Keratinocyte (primary cell): ENCODE measurements at regions not wholly inside any gene's neighbourhood (a gene's known extent, or its start where the extent isn't known, plus 50 kb on each side); places are given as distances from the start of the nearest gene placed in this dataset.

Experiments
- DNase-seq: peaks from one replicate; pipeline ENCODE4 v3.0.0-alpha.2; 2011; ENCODE audit warnings: low read depth, missing footprints, low spot score
- FAIRE-seq: peaks from 2 replicates; lab custom pipeline; 2011; peaks lifted over from hg19 to GRCh38; lab: Jason Lieb, UNC
- H2AFZ ChIP-seq: 2 replicates; pipeline ENCODE4 v1.6.0; 2012; ENCODE audit warnings: low read length, control low read depth, inconsistent platforms; ENCODE audit not compliant: control insufficient read depth
- H3K27ac ChIP-seq: 2 replicates; pipeline ENCODE4 v1.5.1; 2011; ENCODE audit warnings: low read length; ENCODE audit not compliant: control insufficient read depth, insufficient read depth
- H3K27me3 ChIP-seq: 3 replicates; pipeline ENCODE4 v1.6.0; 2011; ENCODE audit warnings: low read length; ENCODE audit not compliant: control insufficient read depth, insufficient read depth; ENCODE audit errors: extremely low read depth
- H3K36me3 ChIP-seq, 2 experiments: 2 replicates in 1 of 2; 3 replicates in 1 of 2; pipeline ENCODE4 v1.5.1; 2011; ENCODE audit warnings: low read length in 2 of 2, mild to moderate bottlenecking in 1 of 2; ENCODE audit not compliant: control insufficient read depth in 2 of 2, insufficient read depth in 2 of 2; ENCODE audit errors: extremely low read depth in 1 of 2
- H3K4me1 ChIP-seq: 3 replicates; pipeline ENCODE4 v1.5.1; 2011; ENCODE audit warnings: low read length; ENCODE audit not compliant: control insufficient read depth, insufficient read depth; ENCODE audit errors: extremely low read depth
- H3K4me2 ChIP-seq: 3 replicates; pipeline ENCODE4 v1.6.0; 2011; ENCODE audit warnings: low read depth, low read length; ENCODE audit not compliant: control insufficient read depth, insufficient read depth; ENCODE audit errors: extremely low read depth
- H3K4me3 ChIP-seq, 3 experiments: fragments of 200-600 bp in 1 of 3; sonication (generic) in 1 of 3; 2 replicates in 2 of 3; 3 replicates in 1 of 3; pipeline ENCODE4 v1.5.1; 2011 to 2016; ENCODE audit warnings: low read length in 3 of 3, mild to moderate bottlenecking in 3 of 3, control low read depth in 2 of 3, inconsistent platforms in 1 of 3, low read depth in 1 of 3, mixed read lengths in 1 of 3, mixed run types in 1 of 3, moderate library complexity in 1 of 3; ENCODE audit not compliant: control insufficient read depth in 2 of 3, insufficient read depth in 2 of 3; ENCODE audit errors: extremely low read depth in 1 of 3
- H3K79me2 ChIP-seq: 2 replicates; pipeline ENCODE4 v1.6.0; 2012; ENCODE audit warnings: low read length; ENCODE audit not compliant: control insufficient read depth, insufficient read depth
- H3K9ac ChIP-seq: 3 replicates; pipeline ENCODE4 v1.6.0; 2011; ENCODE audit warnings: low read length; ENCODE audit not compliant: control insufficient read depth, insufficient read depth; ENCODE audit errors: extremely low read depth
- H3K9me1 ChIP-seq: 3 replicates; pipeline ENCODE4 v1.6.0; 2011; ENCODE audit warnings: low read length; ENCODE audit not compliant: control insufficient read depth, insufficient read depth; ENCODE audit errors: extremely low read depth
- H3K9me3 ChIP-seq: 2 replicates; pipeline ENCODE4 v1.5.1; 2012; ENCODE audit warnings: low read depth, low read length; ENCODE audit not compliant: control insufficient read depth
- H4K20me1 ChIP-seq: 3 replicates; pipeline ENCODE4 v1.6.0; 2011; ENCODE audit warnings: low read length; ENCODE audit not compliant: control insufficient read depth, insufficient read depth; ENCODE audit errors: extremely low read depth
- EZH2 ChIP-seq: IDR thresholded peaks from one replicate; pipeline ENCODE4 v1.6.1; 2012; ENCODE audit warnings: inconsistent platforms, mild to moderate bottlenecking, low read length, moderate library complexity
- dilution Hi-C: fragments of 300-500 bp; cut with MboI; formaldehyde crosslinking; loops from one replicate; pipeline ENCODE4 v1.7.0; 2020; ENCODE audit warnings: low sequenced_read_pairs; ENCODE audit not compliant: extremely low pct_ligation_motif_present
- TF ChIP-seq, protein P1 (sequence below), 3 experiments: IDR thresholded peaks in 1 of 3; conservative IDR thresholded peaks in 1 of 3; optimal IDR thresholded peaks in 1 of 3; 2 replicates in 2 of 3; 3 replicates in 1 of 3; pipeline versions ENCODE3 to v1.5.1; 2011; ENCODE audit warnings: low read length in 3 of 3, mild to moderate bottlenecking in 3 of 3, moderate library complexity in 2 of 3, control low read depth in 1 of 3, inconsistent platforms in 1 of 3; ENCODE audit not compliant: insufficient read depth in 2 of 3; ENCODE audit errors: extremely low read depth in 1 of 3

DNA sequence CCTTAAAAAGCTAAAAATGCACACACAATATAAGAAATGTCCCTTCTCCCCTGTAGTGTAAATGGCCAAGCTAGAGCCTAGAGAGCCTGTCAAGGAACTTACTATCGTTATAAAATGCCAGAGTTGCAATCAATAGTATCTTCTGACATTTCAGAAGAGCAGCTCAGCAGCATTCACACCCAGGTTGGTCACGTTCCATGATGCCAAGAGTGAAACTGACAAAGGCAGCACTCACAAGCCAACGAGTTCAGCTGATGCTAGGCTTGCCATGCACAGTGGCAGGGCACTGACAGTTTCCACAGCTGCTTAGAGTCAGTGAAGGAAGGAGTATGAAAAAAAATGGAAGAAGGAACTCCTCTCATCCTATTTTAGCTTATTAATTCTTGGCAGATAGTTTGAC lies 331.4 kb upstream of the CCDC54 start:
- H2AFZ ChIP-seq: no peak overlapping the region
- dilution Hi-C loops: no loop called here
- no peaks in the 10 kb centered on the region for H3K36me3 ChIP-seq
- no peaks in the 10 kb centered on the region for H3K9me1 ChIP-seq
- no peaks in the 10 kb centered on the region for H3K9me3 ChIP-seq
- H3K79me2 ChIP-seq: no peaks in the 10 kb centered on the region
- FAIRE-seq: no peak
- no peak for DNase-seq
- no peaks in the 10 kb centered on the region for H4K20me1 ChIP-seq
- H3K4me1 ChIP-seq: no peaks in the 10 kb centered on the region
- no peak overlapping the region for H3K4me2 ChIP-seq
- H3K4me3 ChIP-seq: no peak overlapping the region
- TF ChIP-seq, protein P1, sequence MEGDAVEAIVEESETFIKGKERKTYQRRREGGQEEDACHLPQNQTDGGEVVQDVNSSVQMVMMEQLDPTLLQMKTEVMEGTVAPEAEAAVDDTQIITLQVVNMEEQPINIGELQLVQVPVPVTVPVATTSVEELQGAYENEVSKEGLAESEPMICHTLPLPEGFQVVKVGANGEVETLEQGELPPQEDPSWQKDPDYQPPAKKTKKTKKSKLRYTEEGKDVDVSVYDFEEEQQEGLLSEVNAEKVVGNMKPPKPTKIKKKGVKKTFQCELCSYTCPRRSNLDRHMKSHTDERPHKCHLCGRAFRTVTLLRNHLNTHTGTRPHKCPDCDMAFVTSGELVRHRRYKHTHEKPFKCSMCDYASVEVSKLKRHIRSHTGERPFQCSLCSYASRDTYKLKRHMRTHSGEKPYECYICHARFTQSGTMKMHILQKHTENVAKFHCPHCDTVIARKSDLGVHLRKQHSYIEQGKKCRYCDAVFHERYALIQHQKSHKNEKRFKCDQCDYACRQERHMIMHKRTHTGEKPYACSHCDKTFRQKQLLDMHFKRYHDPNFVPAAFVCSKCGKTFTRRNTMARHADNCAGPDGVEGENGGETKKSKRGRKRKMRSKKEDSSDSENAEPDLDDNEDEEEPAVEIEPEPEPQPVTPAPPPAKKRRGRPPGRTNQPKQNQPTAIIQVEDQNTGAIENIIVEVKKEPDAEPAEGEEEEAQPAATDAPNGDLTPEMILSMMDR (optimal IDR thresholded peaks at IDR 0.05 in 1 of 3, IDR thresholded peaks at IDR 0.05 in 1 of 3, conservative IDR thresholded peaks at IDR 0.05 in 1 of 3; ENCODE audit: extremely low read depth in 1 of 3, insufficient read depth in 2 of 3, low read length in 3 of 3): no peak
- TF ChIP-seq EZH2: no peak
- no peak overlapping the region for H3K27ac ChIP-seq
- no peaks in the 10 kb centered on the region for H3K27me3 ChIP-seq
- H3K9ac ChIP-seq: no peak overlapping the region

DNA sequence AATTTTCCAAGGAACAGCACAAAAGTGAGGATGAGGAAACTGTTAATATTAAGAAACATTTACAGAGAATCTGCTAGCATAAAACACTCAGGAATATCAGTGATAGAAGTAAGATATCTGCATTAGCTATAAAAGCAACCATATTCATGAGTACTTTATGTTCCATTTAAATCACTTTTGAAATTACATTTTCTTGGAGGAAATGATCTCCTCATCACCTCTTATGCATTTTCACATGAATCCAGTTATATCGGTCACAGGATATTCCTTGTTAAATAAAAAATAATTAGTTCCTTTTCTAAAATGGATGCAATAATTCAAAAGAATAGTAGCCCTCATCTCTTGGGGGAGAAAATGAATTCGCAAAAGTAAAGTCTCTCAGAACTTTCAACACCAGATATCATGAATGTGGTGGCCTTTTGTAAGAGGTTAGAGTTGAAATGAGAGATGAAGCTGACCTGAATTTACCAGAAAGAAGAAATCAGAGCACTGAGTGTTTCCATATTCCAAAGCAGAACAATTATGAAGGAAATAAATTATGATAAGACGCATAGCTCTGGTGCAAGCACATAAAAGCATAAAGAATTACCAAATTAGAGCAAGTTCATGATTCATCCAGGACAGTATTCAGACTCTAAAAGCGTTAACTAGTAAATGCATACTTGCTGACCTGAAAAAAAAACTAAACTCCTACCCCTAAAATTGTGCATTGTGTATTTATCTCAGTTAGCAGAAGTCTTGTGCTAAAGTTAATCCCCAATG lies 321.9 kb upstream of the CCDC54 start:
- H3K27ac ChIP-seq: no peak overlapping the region
- H4K20me1 ChIP-seq: no peaks in the 10 kb centered on the region
- H3K9me1 ChIP-seq: no peaks in the 10 kb centered on the region
- H3K9ac ChIP-seq: no peak overlapping the region
- H3K4me3 ChIP-seq: no peak overlapping the region
- no peaks in the 10 kb centered on the region for H3K27me3 ChIP-seq
- no peaks in the 10 kb centered on the region for H3K4me1 ChIP-seq
- no peaks in the 10 kb centered on the region for H3K79me2 ChIP-seq
- no peaks in the 10 kb centered on the region for H3K9me3 ChIP-seq
- FAIRE-seq (no peak), DNase-seq (no peak)
- dilution Hi-C loops: no loop called here
- TF ChIP-seq EZH2: no peak
- TF ChIP-seq, protein P1 (optimal IDR thresholded peaks at IDR 0.05 in 1 of 3, IDR thresholded peaks at IDR 0.05 in 1 of 3, conservative IDR thresholded peaks at IDR 0.05 in 1 of 3; ENCODE audit: extremely low read depth in 1 of 3, insufficient read depth in 2 of 3, low read length in 3 of 3): no peak
- no peak overlapping the region for H2AFZ ChIP-seq
- H3K36me3 ChIP-seq: no peaks in the 10 kb centered on the region
- no peak overlapping the region for H3K4me2 ChIP-seq
